Lower leg skin (tissue), 3 donors: ENCODE measurements at regions not wholly inside any gene's neighbourhood (a gene's known extent, or its start where the extent isn't known, plus 50 kb on each side); places are given as distances from the start of the nearest gene placed in this dataset.

Experiments
- CTCF ChIP-seq, 3 donors: fragments of 450-650 bp; IDR thresholded peaks; one replicate each; pipeline ENCODE4 v1.5.1; 2016; ENCODE audit warnings: antibody characterized with exemption in 3 of 3, mild to moderate bottlenecking in 3 of 3, moderate library complexity in 2 of 3
- POLR2A ChIP-seq, 2 donors: fragments of 450-650 bp; IDR thresholded peaks; one replicate each; pipeline ENCODE4 v1.6.1; 2016 to 2017; ENCODE audit warnings: antibody characterized with exemption in 2 of 2, mild to moderate bottlenecking in 1 of 2, moderate library complexity in 1 of 2

DNA sequence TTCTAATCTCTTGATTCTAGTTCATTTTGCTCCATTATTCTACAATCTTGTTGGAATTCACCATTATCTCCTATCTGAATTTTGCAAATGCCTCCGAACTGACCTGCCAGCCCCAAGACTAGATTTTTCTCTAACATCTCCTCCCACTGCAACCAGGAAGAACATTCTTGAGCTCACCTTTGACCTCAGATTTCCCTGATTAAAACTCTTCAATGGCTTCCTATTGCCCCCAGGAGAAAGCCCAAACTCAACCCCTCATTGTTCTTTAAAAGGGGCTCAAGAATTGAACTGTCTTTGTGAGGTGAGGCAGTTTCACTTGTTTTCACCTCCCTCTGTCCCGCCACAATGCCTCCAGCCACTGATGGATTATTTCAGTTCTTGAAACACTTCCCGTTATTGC is 784.6 kb upstream of the ZEB2 start:
- TF ChIP-seq CTCF (IDR thresholded peaks at IDR 0.05), result no peak
- no peak for TF ChIP-seq POLR2A (IDR thresholded peaks at IDR 0.05)
